Esophagus squamous epithelium (tissue), 5 donors: ENCODE measurements at regions not wholly inside any gene's neighbourhood (a gene's known extent, or its start where the extent isn't known, plus 50 kb on each side); places are given as distances from the start of the nearest gene placed in this dataset.

ENCODE experiments used
- DNase-seq: peaks from one replicate; lab custom pipeline; 2025; lab: John Stamatoyannopoulos, UW
- H3K27ac ChIP-seq, 4 donors: fragments of 200-600 bp; sonication (generic); one replicate each; pipeline ENCODE4 v1.5.1; 2016 to 2019; ENCODE audit warnings: mild to moderate bottlenecking in 1 of 4
- H3K27me3 ChIP-seq, 4 donors: fragments of 200-600 bp; sonication (generic); 1 replicate in 3 of 4; 2 replicates in 1 of 4; pipeline versions ENCODE4 v1.5.1 to v1.6.0; 2017 to 2021; ENCODE audit warnings: antibody characterized with exemption in 1 of 4
- H3K36me3 ChIP-seq, 3 donors: fragments of 200-600 bp; sonication (generic); one replicate each; pipeline ENCODE4 v1.5.1; 2016 to 2019
- H3K4me1 ChIP-seq, 3 donors: fragments of 200-600 bp; sonication (generic); one replicate each; pipeline ENCODE4 v1.5.1; 2017 to 2019
- H3K4me3 ChIP-seq, 4 donors: fragments of 200-600 bp; sonication (generic); 1 replicate in 3 of 4; 2 replicates in 1 of 4; pipeline ENCODE4 v1.5.1; 2016 to 2019; ENCODE audit warnings: mild to moderate bottlenecking in 2 of 4, moderate library complexity in 1 of 4
- H3K9me3 ChIP-seq, 3 donors: fragments of 200-600 bp; sonication (generic); one replicate each; pipeline ENCODE4 v1.5.1; 2016 to 2019
- CTCF ChIP-seq, 6 experiments: fragments of 450-650 bp in 4 of 6; fragments of 200-600 bp in 2 of 6; sonication (generic) in 2 of 6; IDR thresholded peaks; one replicate each; pipeline ENCODE4 v1.5.1; 2016 to 2019; ENCODE audit warnings: antibody characterized with exemption in 6 of 6, mild to moderate bottlenecking in 4 of 6, moderate library complexity in 4 of 6
- POLR2A ChIP-seq, 4 donors: fragments of 450-650 bp; IDR thresholded peaks; one replicate each; pipeline ENCODE4 v1.6.1; 2017; ENCODE audit warnings: antibody characterized with exemption in 4 of 4, mild to moderate bottlenecking in 4 of 4, moderate library complexity in 3 of 4
- WGBS, 2 donors: methylation state at CpG; one replicate each; pipeline ENCODE4 v1.1.5; 2018; 5-methylcytosine and 5-hydroxymethylcytosine counted together
- intact Hi-C: fragments of 100-400 bp; cut with DNase I; formaldehyde crosslinking; loops from one replicate; pipeline ENCODE4 v1.15.0; 2022
- donor health status: DM: yes; HTN: yes; CAD: no.

- peaks cover 0 to 26% (median 0%) of the 10 kb centered on the region in 4 donors for H3K27me3 ChIP-seq
These were observed 50.2 kb upstream of the DAB2IP start for GRCh38 chr9:121601194-121601593.

More at GRCh38 chr9:121601194-121601593, 50.2 kb upstream of the DAB2IP start:
- TF ChIP-seq CTCF (IDR thresholded peaks at IDR 0.05): no peak
- TF ChIP-seq POLR2A (IDR thresholded peaks at IDR 0.05): no peak
- Histone ChIP-seq H3K4me1 (peaks cover 25 to 54% (median 35%) of the 10 kb centered on the region in 3 donors), H3K27ac (peak overlapping the region in 1 of 4 donors; percentile 3), H3K9me3 (no peaks in the 10 kb centered on the region), H3K4me3 (no peak overlapping the region), H3K36me3 (no peaks in the 10 kb centered on the region)
- WGBS, 2 donors: 44 to 46% methylated on average over 3 of the region's 3 CpGs
- intact Hi-C loops: no loop called here
- no peak for DNase-seq
